HL-60 (cell line): ENCODE measurements at regions not wholly inside any gene's neighbourhood (a gene's known extent, or its start where the extent isn't known, plus 50 kb on each side); places are given as distances from the start of the nearest gene placed in this dataset.

Experiments used
- DNase-seq, 2 experiments: peaks; one replicate each; pipeline ENCODE4 v3.0.0-alpha.2; 2010 to 2020; ENCODE audit warnings: low read depth in 1 of 2, low spot score in 1 of 2
- H3K27ac ChIP-seq: fragments of 250-450 bp; sonication (Bioruptor Pico); replicated peaks from 2 replicates; pipeline ENCODE4 v1.5.1; 2020; ENCODE audit warnings: mild to moderate bottlenecking, moderate library complexity
- H3K27me3 ChIP-seq: fragments of 250-450 bp; sonication (Bioruptor Pico); 2 replicates; pipeline ENCODE4 v1.5.1; 2021; ENCODE audit warnings: mild to moderate bottlenecking, moderate library complexity; ENCODE audit not compliant: insufficient read depth, poor library complexity, severe bottlenecking
- H3K4me3 ChIP-seq: replicated peaks from 2 replicates; pipeline ENCODE4 v1.5.1; 2011; ENCODE audit warnings: mild to moderate bottlenecking, control low read depth, low read length; ENCODE audit not compliant: insufficient read depth
- CTCF ChIP-seq: IDR thresholded peaks from one replicate; pipeline ENCODE4 v1.5.1; 2011; ENCODE audit warnings: low read length, control low read depth, inconsistent platforms; ENCODE audit not compliant: insufficient read depth
- GABPA ChIP-seq: IDR thresholded peaks from 2 replicates; pipeline ENCODE4 v1.6.1; 2012; ENCODE audit warnings: low read depth
- POLR2AphosphoS5 ChIP-seq: IDR thresholded peaks from 2 replicates; pipeline ENCODE4 v1.6.1; 2012; ENCODE audit warnings: low read depth
- REST ChIP-seq: IDR thresholded peaks from 2 replicates; pipeline ENCODE4 v1.6.1; 2012; ENCODE audit warnings: low read depth; ENCODE audit not compliant: insufficient replicate concordance
- SPI1 ChIP-seq: IDR thresholded peaks from 2 replicates; pipeline ENCODE4 v1.6.1; 2012; ENCODE audit warnings: low read depth, mild to moderate bottlenecking, borderline replicate concordance

- no peak overlapping the region for H3K4me3 ChIP-seq
- no peak for TF ChIP-seq CTCF
- TF ChIP-seq POLR2AphosphoS5, result no peak
- no peak for TF ChIP-seq REST
- no peak for TF ChIP-seq SPI1
- TF ChIP-seq GABPA, result no peak
- H3K27me3 ChIP-seq, result no peaks in the 10 kb centered on the region
- no peak overlapping the region for H3K27ac ChIP-seq
- no peak for DNase-seq
These were observed 178.4 kb upstream of the CDIN1 start for GRCh38 chr15:36400936-36401585.

GRCh38 chr15:36401586-36401966 lies 177.8 kb upstream of the CDIN1 start:
- TF ChIP-seq POLR2AphosphoS5 (no peak), SPI1 (no peak)
- no peak overlapping the region for H3K4me3 ChIP-seq
- no peaks in the 10 kb centered on the region for H3K27me3 ChIP-seq
- no peak for DNase-seq
- H3K27ac ChIP-seq, result no peak overlapping the region

- Histone ChIP-seq H3K4me3 (no peak overlapping the region), H3K27me3 (no peaks in the 10 kb centered on the region), H3K27ac (no peak overlapping the region)
- DNase-seq, result no peak
- no peak for TF ChIP-seq SPI1
- no peak for TF ChIP-seq CTCF
- TF ChIP-seq GABPA, result no peak
- TF ChIP-seq POLR2AphosphoS5, result no peak
These were observed 176.1 kb upstream of the CDIN1 start for GRCh38 chr15:36403351-36403750.

- Histone ChIP-seq H3K27ac (no peak overlapping the region), H3K27me3 (no peaks in the 10 kb centered on the region), H3K4me3 (no peak overlapping the region)
- TF ChIP-seq GABPA (no peak), CTCF (no peak)
- DNase-seq, result no peak
These were observed 173.1 kb upstream of the CDIN1 start for GRCh38 chr15:36406366-36406765.

- DNase-seq, result no peak
- TF ChIP-seq GABPA (no peak), POLR2AphosphoS5 (no peak), CTCF (no peak), REST (no peak), SPI1 (no peak)
- H3K27me3 ChIP-seq, result no peaks in the 10 kb centered on the region
- H3K27ac ChIP-seq, result no peak overlapping the region
- H3K4me3 ChIP-seq, result no peak overlapping the region
These were observed 172.5 kb upstream of the CDIN1 start for GRCh38 chr15:36406911-36407310.
